GM23338 (cell line): ENCODE measurements at regions not wholly inside any gene's neighbourhood (a gene's known extent, or its start where the extent isn't known, plus 50 kb on each side); places are given as distances from the start of the nearest gene placed in this dataset.
A peak's percentile ranks its signal among the peaks of the same experiment; 100 is the strongest.

Experiments used
- ATAC-seq: fragments of 200-7000 bp; cut with Tn5 transposase; 3 replicates; pipeline ENCODE4 v1.9.1; 2020
- DNase-seq: peaks from one replicate; pipeline ENCODE4 v3.0.0-alpha.2; 2015; ENCODE audit warnings: low spot score
- H2AFZ ChIP-seq: fragments of 200-600 bp; sonication (generic); 2 replicates; pipeline ENCODE4 v1.8.0; 2016; ENCODE audit warnings: antibody characterized with exemption, mild to moderate bottlenecking, moderate library complexity
- H3F3A ChIP-seq: fragments of 200-600 bp; sonication (generic); replicated peaks from 2 replicates; pipeline ENCODE4 v1.8.0; 2017; ENCODE audit warnings: antibody characterized with exemption, mixed run types, low read depth
- H3K27ac ChIP-seq: fragments of 200-600 bp; sonication (generic); 2 replicates; pipeline ENCODE4 v1.6.1; 2016; ENCODE audit warnings: low read depth
- H3K27me3 ChIP-seq: fragments of 200-600 bp; sonication (generic); 2 replicates; pipeline ENCODE4 v1.8.0; 2016; ENCODE audit warnings: mild to moderate bottlenecking, mixed run types, moderate library complexity; ENCODE audit not compliant: insufficient read depth
- H3K36me3 ChIP-seq: fragments of 200-600 bp; sonication (generic); 2 replicates; pipeline ENCODE4 v1.8.0; 2016; ENCODE audit warnings: mild to moderate bottlenecking; ENCODE audit not compliant: insufficient read depth
- H3K4me1 ChIP-seq: fragments of 200-600 bp; sonication (generic); 2 replicates; pipeline ENCODE4 v1.8.0; 2016; ENCODE audit warnings: mild to moderate bottlenecking, moderate library complexity; ENCODE audit not compliant: insufficient read depth
- H3K4me2 ChIP-seq: fragments of 200-600 bp; sonication (generic); 2 replicates; pipeline ENCODE4 v1.7.1; 2017; ENCODE audit warnings: mixed run types
- H3K4me3 ChIP-seq: fragments of 200-600 bp; sonication (generic); 2 replicates; pipeline ENCODE4 v1.6.1; 2016; ENCODE audit warnings: mixed run types
- H3K79me2 ChIP-seq: fragments of 200-600 bp; sonication (generic); replicated peaks from 2 replicates; pipeline ENCODE4 v1.8.0; 2017; ENCODE audit warnings: mild to moderate bottlenecking; ENCODE audit not compliant: insufficient read depth
- H3K9me2 ChIP-seq: fragments of 200-600 bp; sonication (generic); 2 replicates; pipeline ENCODE4 v1.8.0; 2017; ENCODE audit not compliant: insufficient read depth
- H4K20me1 ChIP-seq: fragments of 200-600 bp; sonication (generic); replicated peaks from 2 replicates; pipeline ENCODE4 v1.8.0; 2017; ENCODE audit warnings: mild to moderate bottlenecking; ENCODE audit not compliant: insufficient read depth
- H3K27ac Mint-ChIP-seq: 2 replicates; pipeline ENCODE4 v1.8.0; 2020; ENCODE audit warnings: inconsistent platforms, mild to moderate bottlenecking, moderate library complexity, mixed read lengths
- H3K27me3 Mint-ChIP-seq: 3 replicates; pipeline ENCODE4 v1.8.0; 2022; ENCODE audit warnings: low read depth, mild to moderate bottlenecking, moderate library complexity, mixed read lengths, inconsistent platforms; ENCODE audit not compliant: insufficient read depth, poor library complexity
- H3K36me3 Mint-ChIP-seq: 3 replicates; pipeline ENCODE4 v1.8.0; 2021; ENCODE audit warnings: low read depth, mild to moderate bottlenecking, inconsistent platforms, moderate library complexity, mixed read lengths
- H3K4me1 Mint-ChIP-seq: 3 replicates; pipeline ENCODE4 v1.8.0; 2020; ENCODE audit warnings: mild to moderate bottlenecking, inconsistent platforms, mixed read lengths
- H3K4me3 Mint-ChIP-seq: 3 replicates; pipeline ENCODE4 v1.8.0; 2021; ENCODE audit warnings: moderate library complexity, mild to moderate bottlenecking, inconsistent platforms, mixed read lengths
- H3K9me3 Mint-ChIP-seq: 3 replicates; pipeline ENCODE4 v1.8.0; 2020; ENCODE audit warnings: moderate library complexity, mild to moderate bottlenecking, inconsistent platforms, mixed read lengths
- CTCF ChIP-seq, 2 experiments: fragments of 200-600 bp in 1 of 2; sonication (generic) in 1 of 2; conservative IDR thresholded peaks; 2 replicates each; pipeline versions ENCODE4 v1.5.1 to v1.6.1; 2016 to 2017; ENCODE audit warnings: antibody characterized with exemption in 2 of 2, low read depth in 2 of 2, mild to moderate bottlenecking in 2 of 2, moderate library complexity in 1 of 2
- ETS1 ChIP-seq: IDR thresholded peaks from 2 replicates; pipeline ENCODE4 v1.6.1; 2016; ENCODE audit warnings: antibody characterized with exemption
- EZH2phosphoT487 ChIP-seq: fragments of 200-600 bp; sonication (generic); IDR thresholded peaks from one replicate; pipeline ENCODE4 v1.8.1; 2018; ENCODE audit warnings: antibody characterized with exemption; ENCODE audit not compliant: unreplicated experiment
- JUNB ChIP-seq: IDR thresholded peaks from one replicate; pipeline ENCODE4 v1.6.1; 2016; ENCODE audit warnings: antibody characterized with exemption; ENCODE audit not compliant: unreplicated experiment
- NANOG ChIP-seq: IDR thresholded peaks from 2 replicates; pipeline ENCODE4 v1.6.1; 2016; ENCODE audit warnings: antibody characterized with exemption, borderline replicate concordance
- REST ChIP-seq: IDR thresholded peaks from one replicate; pipeline ENCODE4 v1.6.1; 2018; ENCODE audit warnings: antibody characterized with exemption; ENCODE audit not compliant: unreplicated experiment
- ZNF114 ChIP-seq: fragments of 250-450 bp; sonication (Bioruptor Pico); IDR thresholded peaks from 2 replicates; pipeline ENCODE4 v1.5.0; 2020; ENCODE audit warnings: mild to moderate bottlenecking, moderate library complexity
- ZNF331 ChIP-seq: fragments of 250-450 bp; sonication (Bioruptor Pico); IDR thresholded peaks from 2 replicates; pipeline ENCODE4 v1.5.0; 2020; ENCODE audit warnings: low read depth, mild to moderate bottlenecking, moderate library complexity
- ZNF462 ChIP-seq: fragments of 250-450 bp; sonication (Bioruptor Pico); IDR thresholded peaks from 2 replicates; pipeline ENCODE4 v1.5.0; 2020; ENCODE audit warnings: mild to moderate bottlenecking, moderate library complexity

GRCh38 chr18:56322406-56322805 lies 316.0 kb downstream of the TXNL1 start:
- Mint-ChIP-seq H3K4me3 (no peak overlapping the region), H3K27ac (no peak overlapping the region), H3K27me3 (peaks cover 5% of the 10 kb centered on the region), H3K9me3 (no peaks in the 10 kb centered on the region), H3K4me1 (peaks cover 5% of the 10 kb centered on the region; the same call in 1 of the 3 replicates), H3K36me3 (no peaks in the 10 kb centered on the region)
- no peaks in the 10 kb centered on the region for H3K79me2 ChIP-seq
- H2AFZ ChIP-seq = peak overlapping the region; percentile 80
- TF ChIP-seq NANOG = no peak
- no peak for TF ChIP-seq JUNB
- no peak for TF ChIP-seq ZNF331 (CRISPR knock-in tag)
- TF ChIP-seq ZNF462 = no peak
- no peak for TF ChIP-seq EZH2phosphoT487
- no peak for TF ChIP-seq CTCF (conservative IDR thresholded peaks at IDR 0.05; ENCODE audit: low read depth in 2 of 2)
- no peak for TF ChIP-seq ZNF114 (CRISPR knock-in tag)
- TF ChIP-seq ETS1 = no peak
- TF ChIP-seq REST = no peak
- H3K4me2 ChIP-seq = no peak overlapping the region
- H3K4me1 ChIP-seq = no peaks in the 10 kb centered on the region
- H3K4me3 ChIP-seq = no peak overlapping the region
- H3F3A ChIP-seq = no peaks in the 10 kb centered on the region
- H4K20me1 ChIP-seq = no peaks in the 10 kb centered on the region
- H3K9me2 ChIP-seq = peaks cover 6% of the 10 kb centered on the region
- H3K36me3 ChIP-seq = no peaks in the 10 kb centered on the region
- DNase-seq (no peak), ATAC-seq (peak; percentile 26; the same call in 1 of the 3 replicates)
- no peaks in the 10 kb centered on the region for H3K27me3 ChIP-seq
- H3K27ac ChIP-seq = no peak overlapping the region
